GM21447 (cell line): ENCODE measurements at regions not wholly inside any gene's neighbourhood (a gene's known extent, or its start where the extent isn't known, plus 50 kb on each side); places are given as distances from the start of the nearest gene placed in this dataset.

ENCODE experiments used
- ATAC-seq: cut with Tn5 transposase; IDR thresholded peaks from one replicate; pipeline ENCODE4 v1.9.1; 2021; ENCODE audit not compliant: unreplicated experiment

DNA sequence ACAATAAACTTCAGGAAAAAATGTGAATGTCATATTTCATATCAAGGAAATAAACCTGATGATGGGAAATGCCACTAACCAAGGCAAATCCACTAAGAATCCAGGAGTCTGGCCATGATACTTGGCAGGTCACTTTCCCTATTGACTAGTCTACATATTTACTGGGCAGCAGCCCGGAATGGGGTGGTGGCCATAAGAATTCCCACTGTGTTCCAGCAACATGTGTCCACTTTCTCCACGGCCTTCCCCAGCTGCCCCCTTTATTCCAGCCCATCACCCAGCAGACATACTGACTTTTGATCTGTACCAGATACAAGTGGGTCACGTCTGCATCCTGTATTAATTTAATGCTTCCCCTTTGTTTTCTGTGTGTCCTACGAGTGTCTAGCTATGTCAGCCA lies 234.5 kb upstream of the PRDM1 start:
- no peak for ATAC-seq

DNA sequence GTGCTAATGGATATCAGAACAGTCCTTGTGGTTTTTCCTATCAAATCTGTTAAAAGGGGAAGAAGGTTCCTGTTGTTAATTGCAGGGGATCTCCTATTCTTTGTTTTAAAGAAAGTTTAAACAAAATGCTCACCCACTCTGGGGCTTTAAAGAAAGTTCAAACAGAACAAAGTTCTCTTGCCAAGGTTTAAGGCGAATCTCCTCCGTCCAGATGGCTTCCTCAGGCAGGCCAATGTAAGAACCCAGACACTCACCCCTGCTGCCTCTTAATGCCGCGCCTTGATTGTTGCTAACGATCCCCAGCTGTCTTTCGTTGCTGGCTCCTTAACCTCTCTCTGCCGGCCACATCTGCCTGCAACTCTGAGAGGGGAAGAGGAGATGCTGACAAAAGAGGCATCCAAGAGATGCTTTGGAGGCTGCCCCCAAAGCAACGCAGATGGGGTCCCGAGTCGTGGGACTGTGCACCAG lies 235.0 kb upstream of the PRDM1 start:
- ATAC-seq: no peak

DNA sequence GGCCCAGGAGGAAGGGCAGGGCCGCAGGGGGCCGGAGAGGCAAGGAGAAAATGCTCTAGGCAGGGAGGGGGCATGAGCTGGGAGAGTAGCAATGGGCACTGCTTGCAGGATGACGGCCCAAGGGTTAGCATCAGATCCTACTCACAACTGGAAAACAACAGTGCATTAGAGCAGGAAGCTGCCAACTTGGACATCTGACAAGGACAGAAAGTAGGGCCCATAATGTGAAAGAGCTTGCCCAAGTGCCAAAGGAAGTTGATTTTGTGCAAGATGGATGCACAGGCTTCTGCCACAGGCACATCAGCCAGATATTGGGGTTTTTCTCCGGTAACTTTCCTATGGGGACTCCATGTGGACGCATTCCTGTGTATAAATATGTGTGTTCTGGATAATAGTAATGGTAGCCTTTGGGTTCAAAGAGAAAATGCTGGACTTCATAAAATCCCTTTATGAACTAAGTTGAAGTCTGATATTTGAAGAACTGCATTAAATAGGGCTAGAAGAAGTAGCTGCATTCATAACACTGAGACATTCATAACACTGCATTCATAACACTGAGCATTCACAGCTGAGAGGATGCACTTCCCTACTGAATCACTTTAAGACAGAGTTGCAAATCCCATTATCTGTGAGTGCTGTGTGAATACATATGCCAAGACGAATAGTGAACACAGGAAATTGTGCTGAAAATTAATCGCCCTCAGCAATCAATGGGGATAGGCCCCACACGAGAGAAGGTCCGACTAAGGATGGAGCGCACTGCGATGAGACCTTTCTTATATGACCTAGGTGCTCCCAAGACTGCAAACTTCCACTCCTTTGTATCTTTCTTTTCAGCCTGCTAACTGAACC lies 235.6 kb upstream of the PRDM1 start:
- ATAC-seq: no peak

DNA sequence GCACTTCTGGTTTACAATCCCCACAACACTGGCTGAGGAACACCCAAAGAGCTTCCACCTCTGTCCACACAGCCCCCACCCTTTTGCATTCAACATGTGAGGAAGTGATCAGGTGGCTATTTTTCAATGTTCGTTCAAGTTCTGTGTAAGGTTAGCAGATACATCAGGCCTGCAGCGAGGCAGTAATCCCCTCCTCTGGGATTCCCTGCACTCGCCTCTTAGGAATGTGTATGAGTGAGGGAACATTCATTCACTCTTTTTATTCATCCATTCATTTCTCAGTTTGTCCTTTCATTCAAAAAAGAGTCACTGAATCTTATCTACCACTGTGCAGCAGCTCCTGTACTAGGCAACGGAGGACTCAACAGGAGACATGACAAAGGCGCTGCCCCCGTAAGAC lies 236.4 kb upstream of the PRDM1 start:
- ATAC-seq: no peak

DNA sequence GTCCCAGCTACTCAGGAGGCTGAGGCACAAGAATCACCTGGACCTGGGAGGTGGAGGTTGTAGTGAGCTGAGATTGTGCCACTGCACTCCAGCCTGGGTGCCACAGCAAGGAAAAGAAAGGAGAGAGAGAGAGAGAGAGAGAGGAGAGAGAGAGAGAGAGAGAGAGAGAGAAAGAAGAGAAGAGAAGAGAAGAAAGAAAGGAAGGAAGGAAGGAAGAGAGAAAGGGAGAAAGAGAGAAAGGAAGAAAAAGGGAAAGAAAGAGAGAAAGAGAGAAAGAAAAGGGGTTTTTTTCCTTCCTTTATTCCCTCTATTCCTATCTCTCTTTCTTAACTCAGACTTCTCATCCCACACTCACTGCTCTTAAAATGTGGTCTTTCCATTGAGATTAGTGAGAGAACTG lies 238.7 kb upstream of the PRDM1 start:
- no peak for ATAC-seq

DNA sequence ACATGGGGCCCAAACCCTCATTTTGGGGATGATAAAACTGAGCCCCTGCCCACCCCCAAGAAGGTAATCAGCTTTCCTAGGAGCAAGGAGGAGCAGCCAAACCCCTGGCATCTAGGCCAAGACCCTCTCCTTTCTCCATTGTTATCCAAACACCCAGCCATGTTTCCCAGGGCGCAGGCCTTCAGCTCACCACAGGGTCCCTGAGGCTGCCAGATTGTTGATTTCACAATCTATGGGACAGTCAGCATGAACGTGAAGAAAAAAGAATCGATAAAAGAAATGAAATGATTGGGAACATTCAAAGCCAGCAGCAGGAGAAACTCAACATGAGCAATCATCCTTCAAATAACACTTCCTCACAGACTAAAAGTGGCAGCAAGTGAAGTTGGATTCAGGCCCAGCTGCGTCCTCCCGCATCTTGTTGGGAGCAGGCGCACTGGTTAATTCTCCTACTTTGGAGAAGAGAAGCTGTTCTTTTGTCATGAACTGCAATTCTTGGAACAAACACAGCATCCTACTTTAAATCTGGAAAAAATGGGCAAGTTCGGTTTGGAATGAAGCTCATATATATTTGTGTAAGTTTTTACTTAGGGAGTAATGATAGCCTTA lies 241.8 kb upstream of the PRDM1 start:
- no peak for ATAC-seq

DNA sequence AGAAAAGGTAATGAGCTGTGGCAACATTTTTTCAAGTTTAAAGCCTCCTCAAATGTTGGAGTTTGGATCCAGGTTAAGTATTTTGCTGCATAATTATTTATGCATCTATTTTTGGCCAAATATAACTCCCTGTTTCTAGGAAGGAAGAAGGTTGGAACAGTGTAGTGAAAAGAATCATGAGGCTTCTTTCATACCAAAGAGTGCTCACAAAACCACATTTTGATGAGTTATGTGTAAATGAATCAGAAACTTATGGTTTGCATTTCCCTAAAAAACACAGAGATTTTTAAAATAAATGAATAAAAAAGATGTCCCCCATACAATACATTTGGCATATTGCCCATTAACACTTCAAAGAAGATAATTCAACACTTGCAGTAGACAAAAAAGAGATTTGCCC lies 246.9 kb upstream of the PRDM1 start:
- no peak for ATAC-seq

DNA sequence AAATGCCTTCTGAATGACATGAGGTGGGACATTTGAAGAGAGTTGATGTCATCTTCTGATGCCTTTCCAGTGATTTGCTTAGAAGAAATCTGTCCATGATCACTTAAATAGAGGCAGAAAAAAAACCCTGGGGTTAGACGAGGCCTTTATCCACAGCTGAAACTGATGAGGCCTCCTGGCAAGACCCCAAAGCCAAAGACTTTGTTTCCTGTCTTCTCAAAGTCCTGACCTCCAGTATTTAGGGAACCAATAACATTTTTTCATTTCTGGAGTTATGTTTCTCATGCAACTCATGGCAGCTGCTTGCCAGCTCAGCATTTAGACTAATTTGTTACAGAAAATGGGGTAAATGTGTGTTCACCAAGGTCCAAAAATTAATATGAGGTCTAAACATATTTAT lies 248.0 kb upstream of the PRDM1 start:
- ATAC-seq: no peak

DNA sequence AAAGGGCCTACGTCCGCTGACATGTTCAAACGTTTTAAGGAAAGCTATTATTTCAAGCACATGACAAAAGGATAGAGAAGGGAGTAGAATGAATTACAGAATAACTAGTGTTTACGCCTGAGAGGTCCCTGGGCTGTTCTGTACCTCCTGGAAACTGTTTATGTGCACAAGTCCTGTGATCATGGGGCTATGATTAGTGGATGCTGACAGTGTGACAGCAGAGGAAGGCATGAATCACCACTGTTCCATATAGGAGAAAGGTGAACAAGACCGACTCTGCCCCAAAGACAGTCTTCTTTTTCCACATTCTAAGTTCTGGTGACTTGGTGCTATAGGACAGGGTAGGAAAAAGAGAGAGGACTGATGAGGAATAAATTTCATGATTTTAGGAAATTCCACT lies 249.2 kb upstream of the PRDM1 start:
- no peak for ATAC-seq

DNA sequence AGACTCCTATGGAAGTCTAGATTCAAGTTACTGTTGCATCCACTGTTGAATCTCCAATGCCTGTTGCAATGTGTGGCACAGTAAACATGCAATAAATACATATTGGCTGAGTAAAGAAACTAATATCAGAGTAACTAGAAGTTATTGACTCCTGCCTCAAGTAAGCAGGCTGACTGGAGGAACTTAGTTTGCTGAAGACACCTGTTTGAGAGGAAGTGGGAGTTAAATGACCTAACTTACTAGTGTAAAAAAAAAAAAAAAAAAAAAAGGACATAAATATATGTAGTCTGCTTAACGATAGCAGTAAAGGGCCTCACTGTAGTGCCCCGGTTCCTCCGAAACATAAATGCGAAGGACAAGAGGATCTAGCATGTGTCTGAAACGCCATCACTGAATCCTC lies 249.8 kb upstream of the PRDM1 start:
- no peak for ATAC-seq

DNA sequence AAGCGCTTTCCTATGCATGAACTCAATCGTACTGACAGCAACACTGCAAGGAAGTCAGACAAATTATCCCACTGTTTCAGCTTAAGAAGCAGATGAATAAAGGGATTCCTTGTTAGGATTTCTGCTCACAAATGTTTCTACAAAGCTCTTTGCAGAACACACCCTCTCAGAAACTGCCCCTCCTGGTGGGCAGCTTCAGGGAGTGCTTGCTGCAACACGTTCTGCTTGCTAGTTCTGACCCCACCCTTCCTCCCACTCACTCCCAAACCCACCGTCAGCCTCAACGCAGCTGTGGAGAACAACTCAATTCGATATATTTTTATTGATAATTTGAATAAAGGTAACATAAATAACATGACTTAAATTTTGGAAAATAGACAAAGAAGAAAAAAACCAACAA lies 250.8 kb upstream of the PRDM1 start:
- ATAC-seq: no peak

DNA sequence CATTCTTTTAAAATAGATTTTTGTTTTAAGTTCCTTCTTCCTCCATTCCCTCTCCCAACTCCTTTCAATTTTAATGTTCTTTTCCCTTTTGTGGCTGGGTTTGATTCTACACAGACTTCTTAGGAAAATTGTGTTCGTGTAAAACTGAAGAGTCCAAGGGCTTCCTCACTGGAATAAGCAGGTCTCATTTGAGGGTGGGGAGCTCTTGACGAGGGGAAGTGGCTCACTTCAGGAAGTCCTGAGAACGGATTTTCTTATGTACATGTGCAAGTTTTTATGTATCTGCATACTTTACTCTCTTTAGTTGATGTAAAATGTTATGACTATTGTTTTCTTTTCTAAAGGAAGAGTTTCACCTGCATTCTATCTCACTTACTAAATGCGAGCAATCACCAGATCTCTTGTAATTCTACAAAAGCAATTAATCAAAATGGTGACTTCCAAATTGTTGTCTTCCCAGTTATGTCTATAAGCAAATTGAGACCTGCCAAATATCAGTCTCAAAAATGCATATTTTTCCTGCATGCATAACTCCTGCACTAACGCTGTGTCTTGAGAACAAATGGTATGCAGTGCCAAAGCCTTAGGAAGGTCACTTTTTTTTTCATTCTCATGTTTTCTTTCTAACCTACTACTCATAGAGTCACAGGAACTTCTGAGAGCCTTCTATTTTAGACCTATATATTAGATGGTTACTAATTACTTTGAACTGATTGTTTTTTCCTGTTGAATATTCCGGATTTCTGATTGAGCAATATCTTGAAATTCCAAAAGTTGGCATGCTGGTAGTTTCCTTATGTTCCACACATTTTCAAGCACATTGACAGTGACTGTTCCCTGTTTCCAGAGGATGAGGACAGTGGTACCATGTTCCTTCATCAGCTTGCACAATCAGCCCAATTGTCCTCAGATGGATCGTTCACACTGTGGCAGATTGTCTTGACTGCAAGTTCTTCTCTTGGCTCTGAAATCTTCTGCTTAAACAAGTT lies 251.9 kb upstream of the PRDM1 start:
- no peak for ATAC-seq

DNA sequence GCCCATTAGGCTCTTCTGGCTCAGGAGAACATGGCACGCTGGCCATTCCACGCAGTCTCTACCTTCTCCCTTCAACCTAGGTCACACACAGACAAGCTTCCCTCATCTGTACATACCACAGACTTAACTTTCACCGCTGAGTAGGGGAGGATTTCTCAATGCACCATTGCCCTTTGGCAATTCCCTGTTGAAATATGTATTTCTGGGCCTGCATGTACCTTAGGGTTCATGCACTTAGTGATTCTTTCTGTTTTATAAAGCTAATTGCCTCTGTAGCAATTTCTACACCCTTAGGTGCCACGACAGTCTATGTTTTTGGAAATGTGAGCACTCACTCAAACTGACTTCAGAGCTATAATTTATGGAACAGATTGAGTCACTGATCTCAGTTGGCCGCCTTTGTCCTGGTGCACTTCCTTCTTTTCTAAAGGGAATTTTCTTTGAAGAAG lies 253.8 kb upstream of the PRDM1 start:
- no peak for ATAC-seq

DNA sequence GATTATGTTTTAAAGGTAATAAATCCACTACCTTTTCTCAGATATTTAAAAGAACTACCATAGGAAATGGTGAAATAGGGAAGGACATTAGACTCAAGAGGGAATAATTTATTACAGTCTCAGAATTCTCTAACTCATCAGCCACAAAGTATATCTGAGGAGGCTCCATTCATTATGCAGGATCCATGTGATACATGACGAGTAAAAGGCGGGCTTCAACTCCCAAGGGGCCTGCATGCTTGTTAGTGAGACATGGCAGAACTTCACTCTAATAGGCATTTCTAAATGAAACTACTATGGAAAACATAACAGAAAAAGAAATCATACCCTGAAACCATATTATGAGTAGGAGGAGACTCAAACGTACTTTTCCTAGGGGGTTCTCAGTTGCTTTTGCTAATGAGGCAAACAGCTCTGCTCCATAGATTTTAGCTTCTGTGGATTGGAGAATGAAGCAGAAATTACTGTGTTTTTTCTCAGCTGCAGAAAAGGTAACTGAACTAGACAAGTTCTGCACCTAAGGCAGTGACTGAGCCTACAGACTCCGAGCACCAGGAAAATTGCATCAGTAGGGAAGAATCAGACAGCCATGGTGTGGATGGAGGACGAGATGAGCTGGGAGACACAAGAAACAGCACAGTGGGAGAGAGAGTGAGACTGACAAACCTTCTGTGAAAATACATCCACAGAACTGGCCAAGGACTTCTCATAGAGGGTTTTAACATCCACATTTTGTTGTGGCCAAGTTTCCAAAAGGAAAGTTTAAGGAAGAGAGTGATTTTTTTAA lies 254.6 kb upstream of the PRDM1 start:
- no peak for ATAC-seq

DNA sequence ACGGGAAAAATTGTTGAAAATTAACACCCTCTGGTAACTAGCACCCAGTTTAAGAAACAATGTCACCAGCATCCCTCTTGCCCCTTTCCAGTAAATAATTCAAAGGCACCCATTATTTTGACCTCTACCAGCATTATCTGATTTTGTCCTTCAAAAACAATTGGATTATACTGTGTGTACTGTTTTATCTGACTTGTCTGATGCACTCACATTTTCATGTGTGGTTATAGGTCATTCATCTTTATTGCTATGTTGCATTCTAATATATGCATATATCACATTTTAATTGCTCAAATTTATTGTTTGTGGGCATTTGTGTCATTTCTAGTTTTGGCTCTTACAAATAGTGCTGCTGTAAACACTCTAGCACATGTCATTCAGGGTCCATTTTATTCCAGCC lies 260.9 kb upstream of the PRDM1 start:
- ATAC-seq: no peak

DNA sequence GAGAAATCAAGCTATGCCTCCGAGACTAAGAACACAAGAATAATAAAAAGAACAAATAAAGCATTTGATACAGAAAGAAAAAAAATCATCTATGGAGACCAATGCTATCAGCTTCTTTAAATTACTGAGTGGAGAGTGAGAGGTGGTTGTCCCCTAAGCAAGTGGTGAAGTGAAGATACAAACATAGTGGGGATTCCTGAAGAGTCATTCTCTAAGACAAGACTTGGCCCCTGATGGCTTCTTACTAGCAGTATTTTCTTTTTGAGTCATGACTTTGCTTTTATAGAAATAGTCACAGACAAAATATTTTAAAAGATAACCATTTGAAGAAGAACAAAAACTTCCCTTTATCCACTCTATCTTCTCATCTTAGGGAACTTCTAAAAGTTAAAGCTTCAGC lies 261.4 kb upstream of the PRDM1 start:
- ATAC-seq: no peak

DNA sequence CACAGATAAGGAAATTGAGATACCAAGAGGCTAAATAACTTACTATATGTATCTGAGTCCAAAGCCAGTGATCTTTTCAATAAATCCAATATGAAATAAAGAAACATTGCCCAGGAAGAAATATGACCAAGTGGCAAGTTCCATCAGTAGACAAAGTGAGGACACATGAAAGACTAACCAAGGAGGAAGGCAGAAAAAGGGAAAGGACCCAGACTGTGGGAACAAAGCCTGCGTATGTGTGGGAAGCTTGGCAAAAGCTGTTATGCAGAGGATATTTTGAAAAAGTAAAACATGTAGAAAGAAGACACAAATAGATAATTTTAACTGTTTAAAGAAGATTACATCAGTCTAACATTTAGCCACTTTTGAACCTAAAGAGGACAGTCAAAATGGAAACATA lies 264.4 kb upstream of the PRDM1 start:
- no peak for ATAC-seq

DNA sequence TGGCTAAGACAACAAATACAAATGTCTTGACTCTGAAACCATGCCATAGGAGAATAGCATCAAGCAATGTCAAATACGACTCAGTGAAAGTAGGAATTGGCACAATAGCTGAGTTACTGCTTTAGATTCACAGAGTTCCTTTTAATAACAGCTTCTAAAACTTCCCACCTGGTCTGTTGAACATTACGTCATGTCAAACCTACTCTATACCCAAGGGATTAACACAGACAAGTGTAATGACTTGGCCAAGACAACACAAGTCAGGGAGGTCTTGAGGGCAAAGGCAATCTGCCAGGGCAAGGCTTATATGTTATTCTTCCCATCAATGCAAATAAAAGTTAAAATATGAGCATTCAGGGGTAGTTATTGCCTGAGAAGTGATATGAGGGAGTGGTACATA lies 265.1 kb upstream of the PRDM1 start:
- ATAC-seq: no peak

DNA sequence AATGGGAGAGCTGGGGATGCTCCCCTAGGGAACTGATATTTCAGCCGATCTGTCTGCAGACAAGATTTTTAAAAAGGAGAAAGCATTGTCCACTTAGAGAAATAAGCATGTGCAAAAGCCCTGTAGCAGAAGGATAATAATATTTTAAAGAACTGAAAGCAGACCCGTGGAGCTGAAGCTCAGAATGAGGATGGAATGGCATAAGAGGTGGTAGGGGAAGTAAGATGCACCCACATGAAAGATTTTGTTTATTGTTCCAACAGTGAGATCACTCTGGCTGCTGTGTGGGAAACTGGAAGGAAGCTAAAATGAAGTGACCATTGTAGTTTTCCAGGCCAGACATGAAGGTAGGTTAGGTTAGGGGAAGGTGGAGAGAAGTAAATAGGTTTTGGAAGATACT lies 266.4 kb upstream of the PRDM1 start:
- no peak for ATAC-seq

DNA sequence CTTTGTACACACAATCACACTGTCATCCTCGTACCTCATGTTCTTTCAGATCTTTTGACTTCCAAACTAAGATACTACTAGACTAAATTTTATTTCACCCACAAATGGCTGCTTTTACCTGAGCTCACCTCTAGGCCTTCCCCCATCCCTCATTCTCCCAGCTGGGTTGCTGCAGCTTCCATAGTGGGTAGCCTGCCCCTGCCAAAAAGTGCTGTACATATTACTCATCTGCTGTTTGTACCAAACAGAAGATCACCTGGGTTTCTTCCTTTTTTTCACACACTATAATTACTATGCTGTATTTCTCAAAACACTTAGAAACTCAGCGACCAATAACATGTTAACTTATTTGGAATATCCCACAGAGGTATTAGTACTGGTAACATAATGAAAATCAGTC lies 267.6 kb upstream of the PRDM1 start:
- no peak for ATAC-seq

DNA sequence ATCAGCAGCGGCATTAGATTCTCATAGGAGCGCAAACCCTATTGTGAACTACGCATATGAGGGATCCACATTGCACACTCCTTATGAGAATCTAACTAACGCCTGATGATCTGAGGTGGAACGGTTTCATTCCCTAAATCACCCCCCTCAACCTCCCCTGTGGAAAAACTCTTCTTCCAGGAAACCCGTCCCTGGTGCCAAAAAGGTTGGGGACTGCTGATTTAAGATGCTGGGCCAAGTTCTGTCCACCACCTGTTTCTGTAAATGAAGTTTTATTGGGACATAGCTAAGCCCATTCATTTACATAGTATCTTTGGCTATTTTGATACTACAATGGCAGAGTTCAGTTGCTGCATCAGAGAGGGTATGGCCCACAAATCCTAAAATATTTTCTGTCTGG lies 268.2 kb upstream of the PRDM1 start:
- ATAC-seq: no peak
